ENCODE measurements at regions not wholly inside any gene's neighbourhood (a gene's known extent, or its start where the extent isn't known, plus 50 kb on each side); places are given as distances from the start of the nearest gene placed in this dataset.

GRCh38 chr5:58088941-58089340, 370.9 kb downstream of the PLK2 start:
- peak; percentile 22 for DNase-seq (ENCODE audit: low read depth)
- no peak for TF ChIP-seq CTCF (IDR thresholded peaks at IDR 0.05; ENCODE audit: low read length, missing control alignments)

GRCh38 chr5:58087905-58088304, 372.0 kb downstream of the PLK2 start:
- no peak overlapping the region for H3K4me3 ChIP-seq (replicated peaks; ENCODE audit: low read depth, low read length)
- DNase-seq (ENCODE audit: low read depth), result no peak
- no peak for TF ChIP-seq CTCF (IDR thresholded peaks at IDR 0.05; ENCODE audit: low read length, missing control alignments)

More at GRCh38 chr5:58088941-58089340, 370.9 kb downstream of the PLK2 start:
- no peak overlapping the region for H3K4me3 ChIP-seq (replicated peaks; ENCODE audit: low read depth, low read length)

GRCh38 chr5:58087123-58087522, 372.8 kb downstream of the PLK2 start:
- no peak for TF ChIP-seq CTCF (IDR thresholded peaks at IDR 0.05; ENCODE audit: low read length, missing control alignments)
- no peak overlapping the region for H3K4me3 ChIP-seq (replicated peaks; ENCODE audit: low read depth, low read length)
- DNase-seq (ENCODE audit: low read depth), result no peak

- DNase-seq (ENCODE audit: low read depth), result peak; percentile 66
- no peak for TF ChIP-seq CTCF (IDR thresholded peaks at IDR 0.05; ENCODE audit: low read length, missing control alignments)
- H3K4me3 ChIP-seq (replicated peaks; ENCODE audit: low read depth, low read length), result no peak overlapping the region
These were observed 374.1 kb downstream of the PLK2 start for GRCh38 chr5:58085800-58086199.

GRCh38 chr5:58081435-58081834, 378.5 kb downstream of the PLK2 start:
- no peak for TF ChIP-seq CTCF (IDR thresholded peaks at IDR 0.05; ENCODE audit: low read length, missing control alignments)
- no peak for DNase-seq (ENCODE audit: low read depth)

GRCh38 chr5:58080573-58080972, 379.3 kb downstream of the PLK2 start:
- peak; percentile 56 for DNase-seq (ENCODE audit: low read depth)
- H3K4me3 ChIP-seq (replicated peaks; ENCODE audit: low read depth, low read length), result no peak overlapping the region
- no peak for TF ChIP-seq CTCF (IDR thresholded peaks at IDR 0.05; ENCODE audit: low read length, missing control alignments)

More at GRCh38 chr5:58081435-58081834, 378.5 kb downstream of the PLK2 start:
- no peak overlapping the region for H3K4me3 ChIP-seq (replicated peaks; ENCODE audit: low read depth, low read length)

- DNase-seq (ENCODE audit: low read depth), result no peak
- TF ChIP-seq CTCF (IDR thresholded peaks at IDR 0.05; ENCODE audit: low read length, missing control alignments), result no peak
- H3K4me3 ChIP-seq (replicated peaks; ENCODE audit: low read depth, low read length), result no peak overlapping the region
These were observed 381.9 kb downstream of the PLK2 start for GRCh38 chr5:58077966-58078365.
